Ovary (tissue), 7 donors: ENCODE measurements at regions not wholly inside any gene's neighbourhood (a gene's known extent, or its start where the extent isn't known, plus 50 kb on each side); places are given as distances from the start of the nearest gene placed in this dataset.

ENCODE experiments used
- DNase-seq, 5 donors: peaks; one replicate each; pipeline ENCODE4 v3.0.0-alpha.2; 2019 to 2020
- H3K27ac ChIP-seq, 2 donors: fragments of 200-600 bp; one replicate each; pipeline versions ENCODE4 v1.5.1 to v1.8.0; 2019 to 2022
- H3K27me3 ChIP-seq: fragments of 200-600 bp; one replicate; pipeline ENCODE4 v1.8.0; 2022
- H3K36me3 ChIP-seq: fragments of 200-600 bp; sonication (generic); one replicate; pipeline ENCODE4 v1.5.1; 2019
- H3K4me1 ChIP-seq: one replicate; pipeline ENCODE4 v1.8.1; 2013; ENCODE audit warnings: mild to moderate bottlenecking, moderate library complexity; ENCODE audit not compliant: insufficient read depth
- H3K4me3 ChIP-seq: fragments of 200-600 bp; sonication (generic); one replicate; pipeline ENCODE4 v1.5.1; 2017
- H3K9me3 ChIP-seq, 2 donors: fragments of 200-600 bp in 1 of 2; sonication (generic) in 1 of 2; one replicate each; pipeline versions ENCODE4 v1.5.1 to v1.8.1; 2013 to 2019; ENCODE audit warnings: mild to moderate bottlenecking in 1 of 2, moderate library complexity in 1 of 2
- CTCF ChIP-seq, 3 donors: fragments of 450-650 bp in 2 of 3; fragments of 200-600 bp in 1 of 3; IDR thresholded peaks; one replicate each; pipeline versions ENCODE4 v1.5.1 to v1.8.0; 2016 to 2022; ENCODE audit warnings: antibody characterized with exemption in 3 of 3, mild to moderate bottlenecking in 1 of 3
- EP300 ChIP-seq: sonication (generic); formaldehyde crosslinking; IDR thresholded peaks from one replicate; pipeline ENCODE4 v1.6.1; 2017; ENCODE audit warnings: antibody characterized with exemption
- POLR2A ChIP-seq: fragments of 450-650 bp; IDR thresholded peaks from one replicate; pipeline ENCODE4 v1.6.1; 2017; ENCODE audit warnings: antibody characterized with exemption, mild to moderate bottlenecking, moderate library complexity
- WGBS, 3 donors: extraction: QIAGEN DNeasy Blood & Tissue Kit in 1 of 3; methylation state at CpG; one replicate each; pipeline versions ENCODE4 v1.1.5 to v1.1.7; 2013 to 2017; 5-methylcytosine and 5-hydroxymethylcytosine counted together
- intact Hi-C, 4 donors: fragments of 100-400 bp; cut with DNase I; formaldehyde crosslinking; loops; one replicate each; pipeline versions ENCODE4 v1.11.0 to v1.15.1; 2022 to 2023
- donor health status: DM: no; HTN: no; CAD: no; lungs with moderate emphysema.
- donor health status: DM: no; HTN: no; CAD: no.
- donor health status: Bipolar disorder and iron deficiency.
- donor health status: DM: no; HTN: no; CAD: no.
- donor health status: DM: yes; HTN: yes; CAD: no.

DNA sequence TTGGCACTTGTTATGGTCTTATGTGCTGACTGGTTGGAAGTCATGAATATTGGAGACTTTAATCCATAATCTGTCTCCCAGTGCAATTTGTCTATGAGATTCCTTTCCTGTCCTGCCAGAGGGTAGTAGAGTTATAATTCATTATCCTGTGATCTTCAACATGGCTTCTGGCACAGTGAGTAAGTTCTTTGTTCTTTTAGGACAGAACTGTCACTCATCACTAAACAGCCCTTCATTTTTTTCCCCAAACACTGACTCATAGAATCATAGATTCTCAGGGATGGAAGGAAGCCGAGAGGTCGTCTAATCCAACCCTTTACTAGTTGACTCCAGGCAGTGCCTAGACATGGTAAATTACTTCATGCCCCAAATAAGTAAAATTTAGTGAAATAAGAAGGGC is 78.4 kb downstream of the LUZP4 start:
- Histone ChIP-seq H3K9me3 (no peaks in the 10 kb centered on the region), H3K27me3 (no peaks in the 10 kb centered on the region), H3K4me3 (no peak overlapping the region), H3K4me1 (peaks cover 3% of the 10 kb centered on the region), H3K36me3 (no peaks in the 10 kb centered on the region), H3K27ac (no peak overlapping the region)
- intact Hi-C loops: no loop called here
- no peak for DNase-seq
- WGBS, 3 donors: 63 to 86% (median 80%) methylated on average over 2 of the region's 2 CpGs
- TF ChIP-seq EP300: no peak
- no peak for TF ChIP-seq CTCF (IDR thresholded peaks at IDR 0.05)
- no peak for TF ChIP-seq POLR2A

DNA sequence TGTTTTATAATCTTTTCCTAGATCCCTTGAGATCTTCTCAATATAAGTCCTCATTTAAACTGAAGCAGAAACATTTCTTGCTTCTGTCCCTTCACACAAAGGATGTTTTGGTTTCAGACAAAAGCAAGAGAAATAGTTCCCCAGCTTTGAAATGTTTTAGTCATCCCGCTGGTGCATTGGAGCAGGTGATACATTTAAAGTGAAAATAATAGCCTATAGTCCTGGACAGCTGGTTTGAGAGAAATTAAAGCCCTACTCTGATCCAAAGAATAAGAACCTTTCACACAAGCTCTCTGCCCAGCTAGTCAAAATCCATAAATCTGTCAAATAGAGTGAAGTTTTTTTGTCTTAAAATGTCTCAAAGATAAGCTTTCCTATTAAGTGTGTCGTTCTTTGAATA is 79.4 kb downstream of the LUZP4 start:
- Histone ChIP-seq H3K27ac (no peak overlapping the region), H3K4me3 (no peak overlapping the region), H3K9me3 (no peaks in the 10 kb centered on the region), H3K4me1 (peaks cover 3% of the 10 kb centered on the region), H3K36me3 (no peaks in the 10 kb centered on the region), H3K27me3 (no peaks in the 10 kb centered on the region)
- no peak for DNase-seq
- WGBS, 3 donors: 28 to 37% (median 33%) methylated on average over 2 of the region's 2 CpGs
- TF ChIP-seq EP300 (no peak), POLR2A (no peak), CTCF (IDR thresholded peaks at IDR 0.05) (no peak)
- intact Hi-C loops: no loop called here

- WGBS, 3 donors: 18 to 33% (median 19%) methylated on average over 4 of the region's 4 CpGs
- H3K27me3 ChIP-seq: no peaks in the 10 kb centered on the region
- DNase-seq: no peak
- peaks cover 1% of the 10 kb centered on the region for H3K4me1 ChIP-seq
- no peaks in the 10 kb centered on the region for H3K36me3 ChIP-seq
- H3K4me3 ChIP-seq: no peak overlapping the region
- TF ChIP-seq CTCF (IDR thresholded peaks at IDR 0.05): no peak
- TF ChIP-seq EP300: no peak
- intact Hi-C loops: loop anchor here in 1 of 4 donors (10.0 kb wide), 1 partner anchor 113 kb away; no protein-coding TSS in a partner anchor
- H3K27ac ChIP-seq: no peak overlapping the region
- no peaks in the 10 kb centered on the region for H3K9me3 ChIP-seq
Observed at GRCh38 chrX:115372152-115372551, 82.6 kb downstream of the LUZP4 start.

DNA sequence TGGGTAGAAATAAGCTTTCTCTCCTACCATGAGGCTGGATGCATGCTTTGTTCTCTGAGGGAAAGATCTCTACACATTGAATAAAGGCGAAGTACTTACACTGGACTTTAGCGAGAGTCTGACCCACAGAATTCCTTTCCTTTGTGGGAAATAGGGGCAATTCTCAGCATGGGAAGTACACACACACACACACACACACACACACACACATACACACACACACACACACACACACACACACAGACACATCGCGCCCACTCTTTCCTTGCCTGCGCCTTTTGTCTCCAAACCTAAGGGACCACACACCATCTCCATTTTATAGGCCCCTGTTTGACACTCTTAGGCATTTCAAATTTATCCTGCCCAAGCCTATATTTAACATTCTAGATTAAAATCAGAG is 83.8 kb downstream of the LUZP4 start:
- WGBS, 3 donors: 80 to 85% (median 83%) methylated on average over 5 of the region's 5 CpGs
- Histone ChIP-seq H3K4me3 (no peak overlapping the region), H3K27me3 (no peaks in the 10 kb centered on the region), H3K36me3 (no peaks in the 10 kb centered on the region), H3K27ac (no peak overlapping the region), H3K4me1 (peaks cover 1% of the 10 kb centered on the region), H3K9me3 (no peaks in the 10 kb centered on the region)
- intact Hi-C loops: loop anchor here in 1 of 4 donors (10.0 kb wide), 1 partner anchor 111 kb away; no protein-coding TSS in a partner anchor
- DNase-seq: no peak
- TF ChIP-seq CTCF (IDR thresholded peaks at IDR 0.05) (no peak), EP300 (no peak), POLR2A (no peak)
